GM19238 (cell line): ENCODE measurements at regions not wholly inside any gene's neighbourhood (a gene's known extent, or its start where the extent isn't known, plus 50 kb on each side); places are given as distances from the start of the nearest gene placed in this dataset.

Source experiments
- DNase-seq: peaks from one replicate; pipeline ENCODE4 v3.0.0; 2011; ENCODE audit warnings: low spot score; ENCODE audit not compliant: insufficient read length

GRCh38 chr10:1850971-1851527 lies 113.7 kb upstream of the ADARB2 start:
- DNase-seq = no peak

DNA sequence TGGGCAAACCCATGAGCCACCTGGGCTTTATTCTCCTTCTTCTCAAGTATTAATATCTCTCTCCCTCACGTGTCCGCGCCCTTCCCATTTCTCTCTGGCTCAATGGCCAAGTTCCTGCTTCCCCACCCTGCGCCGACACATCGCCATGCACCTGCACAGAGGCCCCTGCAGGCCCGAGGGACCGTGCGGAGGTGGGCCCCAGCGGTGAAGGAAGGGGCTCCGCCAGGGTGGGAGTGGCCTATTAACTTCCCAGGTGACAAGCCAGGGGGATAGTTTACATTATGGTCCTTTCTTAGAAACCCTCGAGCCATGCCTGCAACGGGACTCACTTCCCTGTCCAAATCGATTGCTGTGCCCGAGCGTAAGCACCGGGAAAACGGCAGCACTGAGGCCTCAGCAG lies 110.0 kb upstream of the ADARB2 start:
- no peak for DNase-seq

GRCh38 chr10:1846032-1846431 lies 108.7 kb upstream of the ADARB2 start:
- DNase-seq = no peak

DNA sequence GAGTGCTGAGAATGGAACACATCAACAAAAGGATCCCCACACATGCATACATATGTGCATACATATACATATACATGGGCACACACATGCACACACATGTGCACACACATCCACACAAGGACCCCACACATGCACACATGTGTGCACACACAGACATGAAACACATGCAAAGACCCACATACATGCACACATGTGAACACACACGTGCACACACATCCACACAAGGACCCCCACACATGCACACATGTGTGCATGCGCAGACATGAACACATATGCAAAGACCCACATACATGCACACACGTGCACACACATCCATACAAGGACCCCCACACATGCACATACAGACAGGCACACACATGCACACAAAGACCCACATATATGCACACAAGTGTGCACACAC lies 104.4 kb upstream of the ADARB2 start:
- no peak for DNase-seq

DNA sequence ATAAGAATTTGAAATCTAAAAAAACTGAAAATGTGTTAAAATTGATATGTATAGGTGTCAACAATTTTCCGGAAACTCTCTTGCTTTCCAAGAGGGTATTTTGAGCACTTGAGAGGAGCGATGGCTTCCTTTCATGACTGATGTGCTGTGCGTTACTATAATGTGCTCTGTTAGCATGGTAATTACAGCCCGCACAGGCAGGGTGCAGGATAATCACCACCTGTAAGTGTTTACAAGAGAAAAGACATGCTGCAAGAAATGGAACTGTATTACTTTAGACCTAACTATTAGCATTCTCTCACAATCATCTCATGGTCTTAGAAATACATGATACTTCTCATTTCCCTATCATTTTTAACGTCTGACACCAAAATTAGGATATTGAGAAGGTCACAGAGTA lies 92.4 kb upstream of the ADARB2 start:
- DNase-seq = no peak

- no peak for DNase-seq
Measured at GRCh38 chr10:1824928-1825327, 87.6 kb upstream of the ADARB2 start.

DNA sequence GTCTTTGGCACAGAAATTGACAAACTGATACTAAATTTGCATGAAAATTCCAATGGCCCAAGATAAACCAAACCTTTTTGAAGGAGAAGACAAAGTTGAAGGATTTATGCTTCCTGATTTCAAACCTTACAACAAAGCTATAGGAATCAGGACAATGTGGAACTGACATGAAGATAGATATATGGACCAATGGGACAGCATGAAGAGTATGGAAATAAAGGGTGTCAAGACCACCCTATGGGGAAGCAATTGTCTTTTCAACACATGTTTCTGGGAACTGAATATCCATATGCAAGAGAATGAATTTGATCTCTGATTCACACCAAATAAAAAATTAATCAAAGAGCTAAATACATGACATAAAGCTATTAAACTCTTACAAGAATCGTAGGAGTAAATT lies 77.2 kb upstream of the ADARB2 start:
- no peak for DNase-seq

DNA sequence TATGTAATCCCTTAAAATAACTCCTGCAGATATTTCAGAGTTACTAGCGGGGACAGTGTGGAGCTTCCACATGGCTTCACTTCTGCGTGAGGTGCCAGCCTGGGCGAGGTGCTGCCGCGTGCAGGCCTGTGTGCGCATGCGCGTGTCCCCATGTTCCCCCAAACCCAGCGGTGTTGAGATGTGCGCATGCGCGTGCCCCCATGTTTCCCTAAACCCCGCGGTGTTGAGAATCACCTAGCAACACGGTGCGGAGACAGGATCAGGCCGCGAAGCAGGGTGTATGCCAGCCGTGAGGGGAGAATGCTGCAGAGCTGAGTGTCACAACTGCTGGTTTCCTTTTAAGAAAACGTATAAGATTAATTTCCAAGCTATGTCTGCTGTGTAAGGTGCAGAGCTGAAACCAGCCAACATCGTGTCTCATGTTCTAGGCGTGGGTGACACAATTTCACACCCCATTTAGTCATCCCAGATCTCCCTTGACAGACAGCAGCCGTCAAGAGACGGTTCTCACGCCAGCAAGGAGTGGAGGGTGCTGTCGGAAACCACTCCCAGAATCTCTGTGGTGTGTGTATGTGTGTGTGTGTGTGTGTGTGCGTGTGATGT lies 71.9 kb upstream of the ADARB2 start:
- no peak for DNase-seq

DNA sequence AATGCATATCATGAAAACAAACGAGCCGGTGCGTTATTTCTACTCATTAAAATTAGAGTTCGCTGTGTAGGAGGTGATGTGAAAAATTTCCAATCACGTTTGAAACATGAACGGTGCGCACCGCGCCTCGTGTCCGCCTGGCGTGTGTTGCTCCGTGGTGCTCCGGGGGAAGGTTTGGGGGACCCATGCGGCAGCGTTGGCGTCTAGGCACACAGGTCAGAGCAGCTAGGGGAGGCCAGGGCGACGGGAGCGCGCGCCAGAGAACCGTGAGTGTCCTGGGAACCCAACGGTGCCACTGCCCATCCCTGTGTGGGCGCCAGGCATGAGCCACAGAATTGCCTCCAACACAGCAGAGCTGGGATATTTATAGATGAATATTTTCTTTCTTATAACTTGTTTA lies 70.6 kb upstream of the ADARB2 start:
- no peak for DNase-seq

DNA sequence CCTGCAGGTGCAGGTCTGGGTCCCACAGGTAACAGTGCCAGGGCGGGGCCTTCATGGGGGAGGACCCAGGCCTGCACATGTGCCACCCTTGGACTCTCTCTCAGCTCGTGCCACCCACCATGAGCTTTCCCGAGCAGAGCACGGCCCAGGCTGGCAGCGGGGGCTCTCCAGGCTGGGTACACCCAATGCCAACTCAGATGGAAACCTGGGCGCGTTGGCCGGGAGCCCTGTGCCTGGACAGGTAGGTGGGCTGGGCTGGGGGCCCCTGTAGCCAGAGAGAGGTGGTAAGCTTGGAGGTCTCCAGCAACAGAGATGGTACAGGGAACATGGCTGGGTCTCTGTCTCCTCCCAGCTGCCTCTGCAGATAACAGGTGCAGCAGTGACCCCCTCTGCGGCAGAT lies 69.9 kb upstream of the ADARB2 start:
- DNase-seq = no peak

DNA sequence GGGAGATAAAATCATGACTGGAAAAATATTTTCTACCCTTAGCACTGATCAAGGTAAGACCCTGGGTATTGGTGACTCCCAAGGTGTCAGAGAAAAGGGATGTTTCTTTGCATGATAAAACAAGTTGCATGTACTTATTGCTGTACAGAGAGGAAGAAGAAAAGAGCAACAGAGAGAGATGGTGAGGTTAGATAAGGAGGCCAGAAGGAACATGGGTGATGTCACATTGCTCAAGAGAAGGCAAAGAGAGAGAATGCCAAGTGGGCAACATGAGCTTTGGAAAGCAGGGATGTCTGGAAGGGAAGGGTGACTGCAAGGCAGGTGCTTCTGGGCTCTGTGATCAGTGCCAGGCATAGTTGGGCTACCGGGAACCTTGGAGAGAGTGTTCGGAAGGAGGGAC lies 65.1 kb upstream of the ADARB2 start:
- DNase-seq = no peak

DNA sequence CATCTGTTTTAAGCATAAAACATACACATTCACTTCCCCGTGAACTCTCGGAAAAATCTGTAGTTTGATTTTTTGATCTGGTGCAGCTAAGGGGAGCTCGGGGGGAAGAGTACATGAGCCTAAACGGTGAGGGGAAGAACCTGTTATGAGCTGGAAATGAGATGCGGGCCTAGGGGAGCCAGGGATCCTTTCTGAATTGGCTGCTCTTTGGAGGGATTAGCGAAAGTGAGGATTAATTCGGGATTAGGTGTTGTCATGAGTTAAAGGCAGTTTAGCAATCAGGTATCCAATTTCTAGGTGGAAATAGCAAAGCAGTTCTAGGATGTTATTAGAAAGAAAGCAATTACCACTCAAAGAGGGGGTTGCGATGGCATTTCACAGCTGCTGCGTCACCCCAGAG lies 51.1 kb upstream of the ADARB2 start:
- DNase-seq = no peak
